MM.1S (cell line): ENCODE measurements at regions not wholly inside any gene's neighbourhood (a gene's known extent, or its start where the extent isn't known, plus 50 kb on each side); places are given as distances from the start of the nearest gene placed in this dataset.
A peak's percentile ranks its signal among the peaks of the same experiment; 100 is the strongest.

ENCODE experiments used
- DNase-seq: peaks from one replicate; pipeline ENCODE4 v3.0.0-alpha.2; 2015
- H2AFZ ChIP-seq: fragments of 300-600 bp; sonication (generic); 2 replicates; pipeline ENCODE4 v1.6.0; 2016; ENCODE audit warnings: antibody characterized with exemption, low read length
- H3F3A ChIP-seq: fragments of 300-600 bp; sonication (generic); 2 replicates; pipeline ENCODE4 v1.6.1; 2016; ENCODE audit warnings: mild to moderate bottlenecking, antibody characterized with exemption, low read length, moderate library complexity, mixed read lengths; ENCODE audit not compliant: insufficient read depth
- H3K27ac ChIP-seq: fragments of 300-600 bp; sonication (generic); 2 replicates; pipeline ENCODE4 v1.5.1; 2016; ENCODE audit warnings: mild to moderate bottlenecking, low read length
- H3K27me3 ChIP-seq: fragments of 300-600 bp; sonication (generic); replicated peaks from 2 replicates; pipeline ENCODE4 v1.6.0; 2016; ENCODE audit warnings: low read length; ENCODE audit not compliant: insufficient read depth
- H3K36me3 ChIP-seq: fragments of 300-600 bp; sonication (generic); replicated peaks from 2 replicates; pipeline ENCODE4 v1.6.1; 2016; ENCODE audit warnings: mild to moderate bottlenecking, low read length, mixed read lengths; ENCODE audit not compliant: insufficient read depth
- H3K4me1 ChIP-seq: fragments of 300-600 bp; sonication (generic); 2 replicates; pipeline ENCODE4 v1.6.1; 2016; ENCODE audit warnings: low read length, mixed read lengths
- H3K4me2 ChIP-seq: fragments of 300-600 bp; sonication (generic); 2 replicates; pipeline ENCODE4 v1.6.0; 2016; ENCODE audit warnings: low read depth, low read length
- H3K4me3 ChIP-seq: fragments of 300-600 bp; sonication (generic); 2 replicates; pipeline ENCODE4 v1.5.1; 2016; ENCODE audit warnings: low read length, mixed read lengths
- H3K79me2 ChIP-seq: fragments of 300-600 bp; sonication (generic); 2 replicates; pipeline ENCODE4 v1.6.1; 2016; ENCODE audit warnings: mixed run types, low read length, mixed read lengths
- H3K9ac ChIP-seq: fragments of 300-600 bp; sonication (generic); 2 replicates; pipeline ENCODE4 v1.6.1; 2016; ENCODE audit warnings: low read length, mixed read lengths
- H3K9me2 ChIP-seq: fragments of 300-600 bp; sonication (generic); replicated peaks from 2 replicates; pipeline ENCODE4 v1.6.1; 2016; ENCODE audit warnings: mild to moderate bottlenecking, low read length, mixed read lengths; ENCODE audit not compliant: insufficient read depth
- H3K9me3 ChIP-seq: fragments of 300-600 bp; sonication (generic); replicated peaks from 2 replicates; pipeline ENCODE4 v1.6.1; 2016; ENCODE audit warnings: mild to moderate bottlenecking, low read length, mixed read lengths; ENCODE audit not compliant: insufficient read depth
- H4K20me1 ChIP-seq: fragments of 300-600 bp; sonication (generic); 2 replicates; pipeline ENCODE4 v1.6.1; 2016; ENCODE audit warnings: mild to moderate bottlenecking, low read length, moderate library complexity, mixed read lengths; ENCODE audit not compliant: insufficient read depth
- CTCF ChIP-seq: fragments of 300-600 bp; sonication (generic); IDR thresholded peaks from 2 replicates; pipeline ENCODE4 v1.5.1; 2016; ENCODE audit warnings: antibody characterized with exemption, low read length, mixed read lengths
- EZH2 ChIP-seq: fragments of 300-600 bp; sonication (generic); optimal IDR thresholded peaks from 2 replicates; pipeline ENCODE3; 2017; ENCODE audit warnings: low read depth, mild to moderate bottlenecking, antibody characterized with exemption, low read length, mixed read lengths
- EZH2phosphoT487 ChIP-seq: fragments of 300-600 bp; sonication (generic); IDR thresholded peaks from 2 replicates; pipeline ENCODE4 v1.6.1; 2018; ENCODE audit warnings: antibody characterized with exemption, low read length

GRCh38 chr12:87778065-87778464 is 251.1 kb downstream of the C12orf50 start:
- Histone ChIP-seq H3K36me3 (no peaks in the 10 kb centered on the region), H3K27ac (no peak overlapping the region), H3K4me2 (no peak overlapping the region), H3K9me2 (no peaks in the 10 kb centered on the region), H2AFZ (no peak overlapping the region), H3K4me3 (no peak overlapping the region), H3K4me1 (peaks cover 10% of the 10 kb centered on the region; the same call in 1 of the 2 replicates), H3K27me3 (no peaks in the 10 kb centered on the region), H4K20me1 (no peaks in the 10 kb centered on the region), H3K9me3 (no peaks in the 10 kb centered on the region), H3K79me2 (no peaks in the 10 kb centered on the region), H3K9ac (no peak overlapping the region), H3F3A (0 out of 2 replicates have a peak, but pooled peaks cover 5% of the 10 kb centered on the region)
- no peak for DNase-seq
- no peak for TF ChIP-seq EZH2
- TF ChIP-seq EZH2phosphoT487: no peak
- no peak for TF ChIP-seq CTCF

GRCh38 chr12:87775784-87776183 is 253.4 kb downstream of the C12orf50 start:
- DNase-seq: no peak
- Histone ChIP-seq H3K79me2 (no peaks in the 10 kb centered on the region), H3K4me2 (peak overlapping the region; percentile 3; the same call in 1 of the 2 replicates), H3K9me3 (no peaks in the 10 kb centered on the region), H3K27ac (peak overlapping the region; percentile 45; the same call in 1 of the 2 replicates), H3K4me3 (no peak overlapping the region), H3K4me1 (peaks cover 10% of the 10 kb centered on the region; the same call in 1 of the 2 replicates), H4K20me1 (no peaks in the 10 kb centered on the region), H2AFZ (no peak overlapping the region), H3K9me2 (no peaks in the 10 kb centered on the region), H3F3A (0 out of 2 replicates have a peak, but pooled peaks cover 5% of the 10 kb centered on the region), H3K9ac (no peak overlapping the region), H3K36me3 (no peaks in the 10 kb centered on the region), H3K27me3 (no peaks in the 10 kb centered on the region)
- TF ChIP-seq EZH2phosphoT487 (no peak), EZH2 (no peak), CTCF (no peak)

GRCh38 chr12:87775051-87775450 is 254.2 kb downstream of the C12orf50 start:
- no peaks in the 10 kb centered on the region for H3K27me3 ChIP-seq
- 0 out of 2 replicates have a peak, but pooled peaks cover 5% of the 10 kb centered on the region for H3F3A ChIP-seq
- no peak overlapping the region for H3K9ac ChIP-seq
- H4K20me1 ChIP-seq: no peaks in the 10 kb centered on the region
- no peaks in the 10 kb centered on the region for H3K9me3 ChIP-seq
- no peak for DNase-seq
- H3K4me2 ChIP-seq: peak overlapping the region; percentile 3; the same call in 1 of the 2 replicates
- no peak overlapping the region for H2AFZ ChIP-seq
- no peak overlapping the region for H3K4me3 ChIP-seq
- TF ChIP-seq CTCF (no peak), EZH2 (no peak), EZH2phosphoT487 (no peak)
- no peaks in the 10 kb centered on the region for H3K9me2 ChIP-seq
- peak overlapping the region; percentile 45; the same call in 1 of the 2 replicates for H3K27ac ChIP-seq
- no peaks in the 10 kb centered on the region for H3K79me2 ChIP-seq
- no peaks in the 10 kb centered on the region for H3K36me3 ChIP-seq
- peaks cover 10% of the 10 kb centered on the region; the same call in 1 of the 2 replicates for H3K4me1 ChIP-seq
